ENCODE measurements at regions not wholly inside any gene's neighbourhood (a gene's known extent, or its start where the extent isn't known, plus 50 kb on each side); places are given as distances from the start of the nearest gene placed in this dataset.

GRCh38 chr4:148857239-148857972, 415.2 kb upstream of the NR3C2 start:
- no peak overlapping the region for H4K8ac ChIP-seq (ENCODE audit: extremely low read depth, insufficient read depth, low read length)
- no peaks in the 10 kb centered on the region for H3K79me1 ChIP-seq (ENCODE audit: low read depth, low read length)
- WGBS, 2 experiments (ENCODE audit: extremely low coverage in 1 of 2, insufficient coverage in 1 of 2, insufficient read length in 1 of 2, insufficient replicate concordance in 2 of 2, low coverage in 1 of 2, low lambda C conversion rate in 2 of 2, missing lambda C conversion rate in 1 of 2), result 95% methylated on average over 4 of the region's 4 CpGs; no CpG with 5 or more reads in 1 of the 2 experiments
- no peak overlapping the region for H3K23ac ChIP-seq (ENCODE audit: insufficient read length)
- H2BK5ac ChIP-seq (ENCODE audit: low read depth, low read length), result no peak overlapping the region
- H3K4me3 ChIP-seq (ENCODE audit: extremely low read depth in 1 of 4, insufficient read depth in 2 of 4, low read depth in 3 of 4, low read length in 4 of 4), result no peak overlapping the region
- POLR2A ChIA-PET (ENCODE audit: partially characterized antibody), result no interaction called here
- H3K4me2 ChIP-seq (ENCODE audit: insufficient read depth in 1 of 2, low read depth in 2 of 2, low read length in 2 of 2), result no peak overlapping the region
- no peak overlapping the region for H2AFZ ChIP-seq (ENCODE audit: low read length)
- no peaks in the 10 kb centered on the region for H3K4me1 ChIP-seq (replicated peaks in 1 of 4; ENCODE audit: control insufficient read depth in 3 of 4, insufficient read depth in 4 of 4, low read length in 3 of 4)
- no peak overlapping the region for H4K5ac ChIP-seq (ENCODE audit: insufficient read length, low read depth, low read length)
- no peak overlapping the region for H4K91ac ChIP-seq (replicated peaks; ENCODE audit: insufficient read length, low read length)
- DNase-seq (ENCODE audit: low read depth in 1 of 2, low spot score in 2 of 2) (no peak), FAIRE-seq (no peak)
- no peak overlapping the region for H3K18ac ChIP-seq (ENCODE audit: extremely low read depth, low read length)
- H3K4ac ChIP-seq (replicated peaks; ENCODE audit: insufficient read length, low read depth, low read length), result no peak overlapping the region
- H3K56ac ChIP-seq (replicated peaks; ENCODE audit: insufficient read length, low read depth, low read length), result no peak overlapping the region
- H3K14ac ChIP-seq (ENCODE audit: insufficient read length), result no peak overlapping the region
- no peak overlapping the region for H2BK15ac ChIP-seq (ENCODE audit: low read length)
- H3K23me2 ChIP-seq (ENCODE audit: low read depth, low read length), result no peaks in the 10 kb centered on the region
- H2BK12ac ChIP-seq (ENCODE audit: low read depth, low read length), result no peak overlapping the region
- H3K27me3 ChIP-seq (replicated peaks in 1 of 4; ENCODE audit: control insufficient read depth in 3 of 4, extremely low read depth in 1 of 4, insufficient read depth in 3 of 4, low read length in 3 of 4), result peaks cover 0 to 2% (median 0%) of the 10 kb centered on the region in 4 experiments; a peak in 1 of 7 replicates
- no peak overlapping the region for H3K27ac ChIP-seq (ENCODE audit: low read depth, low read length)
- peaks cover 0 to 3% of the 10 kb centered on the region in 2 experiments; a peak in 1 of 4 replicates for H3K9me3 ChIP-seq (ENCODE audit: insufficient read depth in 2 of 2, low read depth in 1 of 2, low read length in 1 of 2)
- H2BK20ac ChIP-seq (ENCODE audit: low read length), result no peak overlapping the region
- H2AK5ac ChIP-seq (ENCODE audit: low read depth, low read length), result no peak overlapping the region
- CTCF ChIA-PET (ENCODE audit: partially characterized antibody), result no interaction called here
- no peaks in the 10 kb centered on the region for H3K79me2 ChIP-seq (ENCODE audit: control insufficient read depth in 1 of 2, insufficient read depth in 2 of 2, low read length in 2 of 2)
- no peak overlapping the region for H2BK120ac ChIP-seq (replicated peaks; ENCODE audit: low read depth, low read length)
- H3K9ac ChIP-seq (replicated peaks in 1 of 4; ENCODE audit: extremely low read depth in 1 of 4, low read depth in 3 of 4, low read length in 3 of 4), result no peak overlapping the region
- no peaks in the 10 kb centered on the region for H3K36me3 ChIP-seq (ENCODE audit: control insufficient read depth in 2 of 4, insufficient read depth in 4 of 4, low read length in 3 of 4)
- no peaks in the 10 kb centered on the region for H4K20me1 ChIP-seq (replicated peaks in 1 of 2; ENCODE audit: control insufficient read depth in 1 of 2, insufficient read depth in 2 of 2, low read length in 2 of 2)
- TF ChIP-seq SIN3A (conservative IDR thresholded peaks at IDR 0.05 in 1 of 2, IDR thresholded peaks at IDR 0.05 in 1 of 2; ENCODE audit: low read depth in 1 of 2, low read length in 2 of 2), result no peak
- no peak for TF ChIP-seq CBX8 (IDR thresholded peaks at IDR 0.05; ENCODE audit: borderline replicate concordance, low read depth, low read length)
- no peak for TF ChIP-seq TCF12 (IDR thresholded peaks at IDR 0.05; ENCODE audit: low read depth, low read length)
- TF ChIP-seq CTCF (IDR thresholded peaks at IDR 0.05; ENCODE audit: control extremely low read depth in 1 of 3, insufficient read depth in 1 of 3, low read depth in 1 of 3, low read length in 3 of 3), result no peak
- TF ChIP-seq HDAC2 (IDR thresholded peaks at IDR 0.05; ENCODE audit: borderline replicate concordance in 1 of 2, low read depth in 2 of 2, low read length in 2 of 2), result no peak
- no peak for TF ChIP-seq EGR1 (IDR thresholded peaks at IDR 0.05; ENCODE audit: borderline replicate concordance, low read depth, low read length)
- TF ChIP-seq CTBP2 (IDR thresholded peaks at IDR 0.05; ENCODE audit: borderline replicate concordance, insufficient read depth, insufficient read length, low read length), result no peak
- no peak for TF ChIP-seq EP300 (IDR thresholded peaks at IDR 0.05; ENCODE audit: borderline replicate concordance in 1 of 2, low read depth in 2 of 2, low read length in 2 of 2)
- TF ChIP-seq ZNF274 (IDR thresholded peaks at IDR 0.05; ENCODE audit: borderline replicate concordance, extremely low read depth, low read length), result no peak
- TF ChIP-seq CREB1 (IDR thresholded peaks at IDR 0.05), result no peak

Measured in H1 (cell line).